Stimulated activated CD8-positive, alpha-beta memory T cell treated with anti-CD3 and anti-CD28 coated beads, Interleukin-4, amount 100 ng/mL, for 4 hours (primary cell): ENCODE measurements at regions not wholly inside any gene's neighbourhood (a gene's known extent, or its start where the extent isn't known, plus 50 kb on each side); places are given as distances from the start of the nearest gene placed in this dataset.

Experiments
- DNase-seq, 2 donors: peaks; one replicate each; pipeline ENCODE4 v3.0.0-alpha.2; 2020; ENCODE audit warnings: low read depth in 2 of 2, low spot score in 1 of 2

GRCh38 chr2:64336171-64336570 is 117.8 kb upstream of the LGALSL start:
- no peak for DNase-seq

GRCh38 chr2:64337314-64337713 is 116.6 kb upstream of the LGALSL start:
- DNase-seq, result no peak

GRCh38 chr2:64338108-64338507 is 115.9 kb upstream of the LGALSL start:
- DNase-seq, result no peak

- DNase-seq, result peak in 1 of 2 donors; percentile 40
Measured at GRCh38 chr2:64338910-64339500, 115.0 kb upstream of the LGALSL start.

GRCh38 chr2:64341461-64341860 is 112.5 kb upstream of the LGALSL start:
- DNase-seq, result no peak

GRCh38 chr2:64342195-64343099 is 111.5 kb upstream of the LGALSL start:
- no peak for DNase-seq

- no peak for DNase-seq
Measured at GRCh38 chr2:64344999-64345576, 108.9 kb upstream of the LGALSL start.

- no peak for DNase-seq
Measured at GRCh38 chr2:64345998-64346397, 108.0 kb upstream of the LGALSL start.

GRCh38 chr2:64348386-64349130 is 105.4 kb upstream of the LGALSL start:
- no peak for DNase-seq

GRCh38 chr2:64349131-64349530 is 104.8 kb upstream of the LGALSL start:
- no peak for DNase-seq

- DNase-seq, result no peak
Measured at GRCh38 chr2:64350996-64351395, 103.0 kb upstream of the LGALSL start.

GRCh38 chr2:64352292-64352691 is 101.7 kb upstream of the LGALSL start:
- no peak for DNase-seq

GRCh38 chr2:64354857-64355680 is 98.9 kb upstream of the LGALSL start:
- DNase-seq, result no peak

- no peak for DNase-seq
Measured at GRCh38 chr2:64356906-64357305, 97.1 kb upstream of the LGALSL start.

GRCh38 chr2:64359171-64359891 is 94.6 kb upstream of the LGALSL start:
- DNase-seq, result no peak

GRCh38 chr2:64359892-64360657 is 93.9 kb upstream of the LGALSL start:
- DNase-seq, result peak; percentile 7 to 30

- DNase-seq, result no peak
Measured at GRCh38 chr2:64361151-64361938, 92.6 kb upstream of the LGALSL start.

- no peak for DNase-seq
Measured at GRCh38 chr2:64362562-64363026, 91.4 kb upstream of the LGALSL start.
